ENCODE measurements at regions not wholly inside any gene's neighbourhood (a gene's known extent, or its start where the extent isn't known, plus 50 kb on each side); places are given as distances from the start of the nearest gene placed in this dataset.
A peak's percentile ranks its signal among the peaks of the same experiment; 100 is the strongest.
"Not testable (repeated sequence)": the region's sequence is repeated elsewhere in the genome, so short reads cannot be mapped to it uniquely, and the experiment has no call there.

- DNase-seq: no peak
These were observed 802.8 kb downstream of the DIAPH3 start for GRCh38 chr13:59360916-59361315.

DNA sequence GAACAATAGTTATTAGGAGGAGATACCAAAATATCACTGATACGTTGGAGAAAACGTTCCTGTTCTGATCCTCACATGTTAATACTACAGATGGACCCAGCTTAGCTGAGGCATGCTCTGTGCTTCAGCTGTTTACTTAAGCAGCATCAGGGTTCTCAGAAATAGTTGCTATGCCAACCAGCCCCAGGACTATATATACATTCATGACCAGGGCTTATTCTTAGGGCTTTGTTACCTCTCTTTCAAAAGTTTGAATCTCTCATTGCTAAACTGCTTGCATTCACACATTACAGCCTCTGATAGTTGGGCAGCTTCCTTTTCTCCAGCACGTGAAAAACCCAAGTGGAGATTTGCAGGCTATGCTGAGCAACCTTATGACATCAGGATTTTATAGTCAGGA is 800.4 kb downstream of the DIAPH3 start:
- no peak for DNase-seq

- DNase-seq: no peak
These were observed 799.8 kb downstream of the DIAPH3 start for GRCh38 chr13:59363947-59364346.

DNA sequence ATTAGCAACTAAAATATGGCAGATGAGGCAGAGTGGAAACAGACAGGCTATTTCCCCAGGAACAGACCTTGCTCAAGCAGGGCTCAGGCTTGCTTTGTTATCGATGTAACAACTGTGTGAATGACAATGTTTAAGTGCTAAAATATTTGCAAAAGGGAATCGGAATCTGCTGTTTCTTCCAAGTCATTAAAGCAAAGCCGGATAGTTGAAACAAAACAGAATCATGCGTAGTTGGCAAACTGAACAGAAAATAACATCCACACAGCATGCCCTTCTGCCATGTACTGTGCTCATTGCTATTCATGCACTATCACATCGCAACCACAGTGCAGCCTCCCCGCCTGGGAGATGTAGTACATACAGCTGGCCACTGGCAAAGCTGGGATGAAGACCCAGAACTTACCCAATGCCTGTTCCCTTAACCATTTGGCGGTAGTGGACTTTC is 799.1 kb downstream of the DIAPH3 start:
- DNase-seq: no peak

DNA sequence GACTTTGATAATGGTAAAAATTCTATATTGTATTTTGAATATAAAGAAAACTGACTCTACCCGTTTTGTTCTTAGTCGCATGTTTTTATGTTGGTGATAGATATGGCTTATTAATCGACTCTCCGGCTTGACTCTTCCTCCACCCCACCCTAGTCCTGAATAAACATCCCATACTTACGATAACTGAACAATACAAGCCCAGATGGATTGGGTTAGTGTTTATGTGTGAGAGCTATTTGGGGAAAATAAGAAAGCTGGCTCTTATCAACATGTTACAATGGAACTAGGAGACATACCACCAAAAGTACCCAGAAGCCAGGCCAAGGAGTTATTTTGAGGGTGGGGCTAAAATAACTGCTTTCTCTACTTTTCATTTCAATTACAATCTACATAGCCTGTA is 796.3 kb downstream of the DIAPH3 start:
- DNase-seq: no peak

DNA sequence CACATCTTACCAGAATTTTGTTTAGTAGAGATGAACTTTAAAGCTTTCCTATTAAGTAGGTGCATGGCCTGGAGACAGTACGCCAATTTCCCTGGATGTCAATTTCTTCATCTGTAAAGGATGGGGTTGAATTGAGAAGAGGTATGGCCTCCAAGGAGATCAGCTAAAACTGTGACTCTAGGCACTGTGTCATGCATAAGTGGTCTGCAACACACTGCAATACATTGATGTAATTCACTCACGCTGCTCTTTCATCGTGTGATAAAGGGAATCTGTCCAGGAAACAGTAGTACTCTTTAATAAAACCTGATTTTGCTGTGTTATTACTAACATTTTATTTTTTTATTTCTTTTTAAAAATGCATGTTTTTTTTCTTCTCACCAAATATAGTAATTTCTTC is 795.8 kb downstream of the DIAPH3 start:
- no peak for DNase-seq

DNA sequence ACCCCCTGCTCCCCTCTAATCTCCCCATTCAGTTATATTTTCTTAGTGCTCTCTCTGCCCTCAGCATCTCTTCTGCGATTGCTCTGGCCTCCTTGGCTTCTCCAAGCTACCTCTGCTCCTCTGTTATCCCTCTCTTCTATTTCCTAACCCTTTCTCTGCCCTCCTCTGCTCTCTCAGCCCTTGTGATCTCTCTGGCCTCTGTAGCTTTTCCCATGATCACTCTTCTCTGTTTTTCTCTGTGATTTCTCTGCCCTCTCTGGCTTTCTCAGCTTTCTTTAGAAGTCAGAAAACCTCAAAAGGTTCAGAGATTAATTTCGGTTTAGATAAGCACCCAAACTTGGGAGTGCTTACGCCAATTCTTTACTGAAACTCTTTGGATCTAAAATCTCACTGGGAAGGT is 795.0 kb downstream of the DIAPH3 start:
- DNase-seq: no peak

- no peak for DNase-seq
These were observed 792.5 kb downstream of the DIAPH3 start for GRCh38 chr13:59371229-59371628.

DNA sequence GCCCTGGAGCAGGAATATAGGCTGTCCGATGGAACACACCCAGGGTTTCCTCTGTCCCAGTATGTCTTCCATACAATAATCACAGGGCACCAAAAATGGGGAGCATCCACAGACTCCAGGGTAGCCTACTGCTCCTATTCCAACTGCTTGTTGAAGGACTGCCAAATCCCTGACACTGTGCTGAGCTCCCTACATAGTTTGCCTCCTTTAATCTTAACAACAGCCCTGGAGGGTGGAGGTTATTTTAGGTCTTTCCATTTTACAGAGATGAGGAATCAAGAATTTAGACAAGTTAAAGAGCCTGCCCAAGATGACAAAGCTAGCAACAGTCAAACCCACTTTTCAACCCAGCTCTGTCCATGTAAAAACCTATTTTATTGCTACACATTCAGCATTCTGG is 790.4 kb downstream of the DIAPH3 start:
- no peak for DNase-seq

DNA sequence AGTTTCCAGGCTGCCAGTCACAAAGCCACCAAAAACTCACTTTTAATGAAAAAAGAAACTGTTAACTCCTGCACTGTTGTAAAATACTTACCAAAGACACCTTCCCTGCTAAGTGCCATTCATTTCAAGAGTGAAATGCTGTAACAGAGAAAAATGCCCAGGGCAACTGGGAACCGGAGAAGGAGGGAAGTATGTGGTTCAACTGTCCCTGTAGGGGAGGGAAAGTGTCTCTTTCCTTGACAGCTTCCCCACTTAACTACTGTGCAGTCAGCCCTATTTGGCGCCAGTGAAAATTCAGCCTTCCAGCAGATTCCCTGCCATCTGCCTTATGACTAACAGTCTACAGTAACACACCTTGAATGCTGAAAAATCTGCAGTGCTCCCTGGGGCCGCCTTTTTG is 789.0 kb downstream of the DIAPH3 start:
- DNase-seq: no peak

DNA sequence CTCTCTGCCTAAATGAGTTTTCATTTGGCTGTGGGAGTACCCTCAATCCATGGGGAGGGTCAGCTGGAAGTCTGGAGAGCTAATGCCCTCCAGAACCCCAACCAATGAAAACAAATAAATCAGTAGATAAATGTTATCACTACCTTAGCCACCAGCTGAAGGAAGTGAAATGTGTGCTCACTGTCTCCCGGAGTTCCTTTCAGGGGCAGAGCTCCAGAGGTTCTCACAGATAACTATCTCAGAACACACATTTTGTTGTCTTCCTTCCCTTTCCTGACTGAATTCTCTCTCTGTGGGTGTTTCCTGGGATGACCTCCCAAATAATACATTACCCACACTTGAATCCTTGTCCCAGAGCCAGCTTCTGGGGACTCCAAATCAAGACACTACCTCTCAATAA is 779.6 kb downstream of the DIAPH3 start:
- no peak for DNase-seq

DNA sequence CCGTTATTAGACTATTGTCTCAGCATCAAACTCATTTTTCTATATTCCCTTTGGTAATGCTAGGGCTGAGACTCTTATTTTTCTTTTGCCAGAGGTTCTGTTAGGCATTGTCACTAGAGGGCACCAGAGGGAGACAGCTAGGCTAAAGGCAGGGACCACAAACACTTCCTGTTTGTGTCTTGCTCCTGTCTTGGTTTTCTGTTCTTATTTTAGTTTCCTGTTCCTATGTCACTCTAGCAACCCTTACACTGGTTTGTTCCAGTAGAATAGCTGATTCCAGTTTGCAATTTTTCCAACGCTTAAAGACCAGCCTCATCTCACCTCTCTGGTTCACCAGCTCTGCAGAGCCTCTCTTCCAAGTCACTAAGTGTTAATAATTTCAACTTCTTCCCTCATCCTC is 772.0 kb downstream of the DIAPH3 start:
- peak; percentile 74 for DNase-seq

- no peak for DNase-seq
These were observed 771.4 kb downstream of the DIAPH3 start for GRCh38 chr13:59392328-59392727.

- no peak for DNase-seq
These were observed 769.2 kb downstream of the DIAPH3 start for GRCh38 chr13:59394496-59394895.

DNA sequence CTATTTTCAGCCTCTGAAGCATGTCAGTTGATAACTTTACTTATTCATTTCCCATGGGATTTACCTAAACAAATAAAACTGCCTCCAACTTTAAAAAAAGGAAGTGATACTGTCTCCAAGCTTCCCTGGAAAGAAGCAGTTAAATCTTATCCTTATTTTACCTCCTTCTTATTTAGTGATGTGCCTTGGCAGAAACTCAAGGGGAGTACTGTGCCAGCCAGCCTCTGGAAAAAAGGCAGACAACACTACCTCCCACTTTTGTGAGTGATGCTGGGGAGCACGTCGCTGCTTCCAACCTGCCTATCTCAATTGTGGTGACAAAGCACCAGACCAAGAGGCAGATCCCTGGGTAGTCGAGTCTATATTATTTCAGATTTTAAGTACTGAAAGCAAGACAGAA is 765.6 kb downstream of the DIAPH3 start:
- no peak for DNase-seq

DNA sequence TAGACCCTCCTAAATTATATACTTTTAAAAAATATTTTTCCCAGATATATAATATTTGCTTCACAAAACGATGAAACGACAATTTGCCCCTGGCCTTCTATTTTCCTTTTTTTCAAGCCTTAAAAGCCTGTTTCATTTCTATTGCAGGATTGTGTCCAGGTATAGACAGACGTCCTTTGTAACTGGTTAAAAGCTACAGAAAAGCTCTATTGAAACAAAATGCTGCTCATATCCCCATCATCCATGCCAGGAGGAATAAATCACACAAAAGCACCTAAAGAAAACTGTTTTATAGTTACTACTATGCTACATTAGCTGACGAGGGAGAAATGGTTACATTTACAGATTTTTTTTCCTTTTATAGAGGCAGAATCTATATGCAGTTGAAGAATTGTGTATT is 765.1 kb downstream of the DIAPH3 start:
- no peak for DNase-seq

- no peak for DNase-seq
These were observed 764.2 kb downstream of the DIAPH3 start for GRCh38 chr13:59399513-59399912.

DNA sequence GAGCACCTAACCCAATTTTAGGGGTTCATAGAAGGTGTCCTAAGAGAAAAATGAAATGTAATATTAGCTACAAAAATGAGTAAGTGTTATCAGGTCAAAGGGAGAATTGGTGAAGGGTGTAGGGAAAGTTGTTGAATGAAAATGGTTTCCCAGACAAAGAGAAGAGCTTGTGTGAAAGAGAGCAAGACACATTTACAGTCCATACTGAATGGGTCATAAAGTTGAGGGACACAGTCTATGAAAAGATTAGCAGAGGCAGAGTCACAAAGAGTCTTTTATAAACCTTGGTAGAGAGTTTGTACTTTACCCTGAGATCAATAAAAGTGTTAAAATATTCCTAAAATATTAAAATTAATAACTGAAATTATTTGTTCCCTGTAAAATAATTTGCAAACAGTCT is 759.4 kb downstream of the DIAPH3 start:
- no peak for DNase-seq

DNA sequence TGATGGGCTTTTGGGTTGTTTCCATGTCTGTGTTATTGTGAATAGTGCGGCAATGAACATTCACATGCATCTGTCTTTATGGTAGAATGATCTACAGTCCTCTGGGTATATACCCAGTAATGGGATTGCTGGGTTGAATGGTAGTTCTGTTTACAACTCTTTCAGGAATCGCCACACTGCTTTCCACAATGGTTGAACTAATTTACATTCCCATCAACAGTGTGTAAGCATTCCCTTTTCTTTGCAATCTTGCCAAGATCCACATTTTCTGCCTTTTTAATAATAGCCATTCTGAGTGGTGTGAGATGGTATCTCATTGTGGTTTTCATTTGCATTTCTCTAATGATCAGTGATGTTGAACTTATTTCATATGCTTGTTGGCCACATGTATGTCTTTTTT is 756.5 kb downstream of the DIAPH3 start:
- DNase-seq: not testable (repeated sequence)

- no peak for DNase-seq
These were observed 755.0 kb downstream of the DIAPH3 start for GRCh38 chr13:59408738-59409137.

DNA sequence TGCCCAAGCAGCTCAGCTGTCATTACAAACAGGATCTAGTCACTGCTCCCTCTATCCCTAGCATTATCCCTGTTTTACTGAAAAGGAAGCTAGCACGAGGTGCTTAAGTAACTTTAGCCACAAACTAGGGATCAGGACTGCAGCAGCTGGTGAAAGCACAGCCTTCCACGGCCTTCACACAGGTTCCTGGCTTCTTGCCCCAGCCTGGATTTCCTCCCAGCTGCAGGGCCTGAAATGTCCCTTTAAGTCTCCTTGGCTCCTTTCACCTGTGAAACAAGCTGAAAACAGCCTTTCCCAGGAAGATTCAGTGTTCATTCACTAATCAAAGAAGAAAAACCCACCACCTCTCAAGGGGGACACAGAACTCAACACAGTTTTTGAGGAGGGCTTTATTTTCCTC is 754.5 kb downstream of the DIAPH3 start:
- DNase-seq: no peak

- DNase-seq: no peak
These were observed 754.0 kb downstream of the DIAPH3 start for GRCh38 chr13:59409634-59410200.

DNA sequence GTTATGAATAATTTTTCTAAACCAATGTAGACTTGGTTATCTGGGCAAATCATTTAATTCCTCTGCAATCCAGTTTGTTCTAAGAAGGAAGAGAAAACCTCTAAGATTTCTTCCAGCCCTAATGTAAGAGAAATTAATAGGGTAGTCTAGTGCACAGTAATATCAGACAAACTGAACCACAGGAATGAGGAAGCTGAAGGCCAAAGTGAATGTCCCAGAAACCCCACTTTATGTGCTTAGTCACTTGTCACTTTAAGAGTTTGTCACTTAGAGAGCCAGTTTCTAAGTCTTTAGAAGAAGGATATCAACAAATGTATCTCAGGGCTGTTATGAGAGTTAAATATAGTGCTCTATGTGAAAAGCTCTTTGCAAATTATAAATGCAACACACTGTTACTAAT is 750.6 kb downstream of the DIAPH3 start:
- no peak for DNase-seq

DNA sequence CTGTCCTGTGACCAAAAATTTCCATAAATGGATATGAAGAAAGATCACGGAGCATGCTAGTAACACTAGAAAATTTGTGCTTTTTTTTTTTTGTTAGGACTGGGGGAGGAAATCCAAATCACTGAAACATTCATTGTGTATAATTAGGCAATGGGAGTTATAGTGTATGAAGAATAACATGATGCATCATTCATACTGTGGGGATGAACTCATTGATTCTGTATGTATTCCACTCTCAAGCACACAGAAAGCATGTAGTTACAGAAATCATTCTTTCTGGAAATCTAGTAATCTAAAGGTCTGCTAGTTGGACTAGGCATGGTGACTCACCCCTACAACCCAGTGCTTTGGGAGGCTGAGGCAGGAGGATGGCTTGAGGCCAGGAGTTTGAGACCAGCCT is 749.7 kb downstream of the DIAPH3 start:
- no peak for DNase-seq

DNA sequence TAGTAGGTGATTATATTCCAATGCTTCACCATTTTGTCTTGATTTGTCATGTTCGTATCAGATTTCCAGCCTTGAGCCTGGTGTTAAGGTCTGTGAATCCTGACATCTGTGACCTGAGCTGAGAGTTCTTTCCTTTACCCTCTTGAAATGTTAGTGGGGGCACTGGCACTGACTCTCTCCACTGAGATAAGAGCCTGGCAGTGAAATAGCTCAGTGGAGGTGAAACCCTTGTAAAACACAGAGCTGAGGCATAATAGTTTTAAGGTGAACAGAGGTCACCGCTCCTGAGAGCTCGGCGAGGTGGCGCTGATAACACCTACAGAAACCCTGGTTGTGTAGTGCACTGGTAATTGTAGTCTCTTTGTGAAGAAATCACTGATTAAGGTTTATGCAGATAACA is 748.2 kb downstream of the DIAPH3 start:
- no peak for DNase-seq
